Choroid plexus epithelial cell (primary cell): ENCODE measurements at regions not wholly inside any gene's neighbourhood (a gene's known extent, or its start where the extent isn't known, plus 50 kb on each side); places are given as distances from the start of the nearest gene placed in this dataset.
A peak's percentile ranks its signal among the peaks of the same experiment; 100 is the strongest.
"Not testable (repeated sequence)": the region's sequence is repeated elsewhere in the genome, so short reads cannot be mapped to it uniquely, and the experiment has no call there.

ENCODE experiments used
- DNase-seq: peaks from one replicate; pipeline ENCODE4 v3.0.0-alpha.2; 2010; ENCODE audit warnings: low read depth
- H3K4me3 ChIP-seq: 2 replicates; pipeline ENCODE4 v1.5.1; 2011; ENCODE audit warnings: low read depth, mild to moderate bottlenecking, control low read depth, low read length, moderate library complexity

DNA sequence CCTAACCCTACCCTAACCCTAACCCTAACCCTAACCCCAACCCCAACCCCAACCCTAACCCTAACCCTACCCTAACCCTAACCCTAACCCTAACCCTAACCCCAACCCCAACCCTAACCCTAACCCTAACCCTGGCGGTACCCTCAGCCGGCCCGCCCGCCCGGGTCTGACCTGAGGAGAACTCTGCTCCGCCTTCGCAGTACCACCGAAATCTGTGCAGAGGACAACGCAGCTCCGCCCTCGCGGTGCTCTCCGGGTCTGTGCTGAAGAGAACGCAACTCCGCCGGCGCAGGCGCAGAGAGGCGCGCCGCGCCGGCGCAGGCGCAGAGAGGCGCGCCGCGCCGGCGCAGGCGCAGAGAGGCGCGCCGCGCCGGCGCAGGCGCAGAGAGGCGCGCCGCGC lies 56.1 kb upstream of the IQSEC3 start:
- H3K4me3 ChIP-seq, DNase-seq: not testable (repeated sequence)

DNA sequence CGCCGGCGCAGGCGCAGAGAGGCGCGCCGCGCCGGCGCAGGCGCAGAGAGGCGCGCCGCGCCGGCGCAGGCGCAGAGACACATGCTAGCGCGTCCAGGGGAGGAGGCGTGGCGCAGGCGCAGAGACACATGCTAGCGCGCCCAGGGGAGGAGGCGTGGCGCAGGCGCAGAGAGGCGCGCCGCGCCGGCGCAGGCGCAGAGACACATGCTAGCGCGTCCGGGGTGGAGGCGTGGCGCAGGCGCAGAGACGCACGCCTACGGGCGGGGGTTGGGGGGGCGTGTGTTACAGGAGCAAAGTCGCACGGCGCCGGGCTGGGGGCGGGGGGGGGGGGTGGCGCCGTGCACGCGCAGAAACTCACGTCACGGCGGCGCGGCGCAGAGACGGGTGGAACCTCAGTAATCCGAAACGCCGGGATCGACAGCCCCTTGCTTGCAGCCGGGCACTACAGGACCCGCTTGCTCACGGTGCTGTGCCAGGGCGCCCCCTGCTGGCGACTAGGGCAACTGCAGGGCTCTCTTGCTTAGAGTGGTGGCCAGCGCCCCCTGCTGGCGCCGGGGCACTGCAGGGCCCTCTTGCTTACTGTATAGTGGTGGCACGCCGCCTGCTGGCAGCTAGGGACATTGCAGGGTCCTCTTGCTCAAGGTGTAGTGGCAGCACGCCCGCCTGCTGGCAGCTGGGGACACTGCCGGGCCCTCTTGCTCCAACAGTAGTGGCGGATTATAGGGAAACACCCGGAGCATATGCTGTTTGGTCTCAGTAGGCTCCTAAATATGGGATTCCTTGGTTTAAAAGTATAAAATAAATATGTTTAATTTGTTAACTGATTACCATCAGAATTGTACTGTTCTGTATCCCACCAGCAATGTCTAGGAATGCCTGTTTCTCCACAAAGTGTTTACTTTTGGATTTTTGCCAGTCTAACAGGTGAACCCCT lies 55.4 kb upstream of the IQSEC3 start:
- DNase-seq, H3K4me3 ChIP-seq: not testable (repeated sequence)

DNA sequence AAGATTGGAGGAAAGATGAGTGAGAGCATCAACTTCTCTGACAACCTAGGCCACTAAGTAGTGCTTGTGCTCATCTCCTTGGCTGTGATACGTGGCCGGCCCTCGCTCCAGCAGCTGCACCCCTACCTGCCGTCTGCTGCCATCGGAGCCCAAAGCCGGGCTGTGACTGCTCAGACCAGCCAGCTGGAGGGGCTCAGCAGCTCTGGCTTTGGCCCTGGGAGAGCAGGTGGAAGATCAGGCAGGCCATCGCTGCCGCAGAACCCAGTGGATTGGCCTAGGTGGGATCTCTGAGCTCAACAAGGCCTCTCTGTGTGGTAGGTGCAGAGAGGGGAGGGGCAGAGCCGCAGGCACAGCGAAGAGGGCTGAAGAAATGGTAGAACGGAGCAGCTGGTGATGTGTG lies 54.3 kb upstream of the IQSEC3 start:
- not testable (repeated sequence) for H3K4me3 ChIP-seq, DNase-seq

DNA sequence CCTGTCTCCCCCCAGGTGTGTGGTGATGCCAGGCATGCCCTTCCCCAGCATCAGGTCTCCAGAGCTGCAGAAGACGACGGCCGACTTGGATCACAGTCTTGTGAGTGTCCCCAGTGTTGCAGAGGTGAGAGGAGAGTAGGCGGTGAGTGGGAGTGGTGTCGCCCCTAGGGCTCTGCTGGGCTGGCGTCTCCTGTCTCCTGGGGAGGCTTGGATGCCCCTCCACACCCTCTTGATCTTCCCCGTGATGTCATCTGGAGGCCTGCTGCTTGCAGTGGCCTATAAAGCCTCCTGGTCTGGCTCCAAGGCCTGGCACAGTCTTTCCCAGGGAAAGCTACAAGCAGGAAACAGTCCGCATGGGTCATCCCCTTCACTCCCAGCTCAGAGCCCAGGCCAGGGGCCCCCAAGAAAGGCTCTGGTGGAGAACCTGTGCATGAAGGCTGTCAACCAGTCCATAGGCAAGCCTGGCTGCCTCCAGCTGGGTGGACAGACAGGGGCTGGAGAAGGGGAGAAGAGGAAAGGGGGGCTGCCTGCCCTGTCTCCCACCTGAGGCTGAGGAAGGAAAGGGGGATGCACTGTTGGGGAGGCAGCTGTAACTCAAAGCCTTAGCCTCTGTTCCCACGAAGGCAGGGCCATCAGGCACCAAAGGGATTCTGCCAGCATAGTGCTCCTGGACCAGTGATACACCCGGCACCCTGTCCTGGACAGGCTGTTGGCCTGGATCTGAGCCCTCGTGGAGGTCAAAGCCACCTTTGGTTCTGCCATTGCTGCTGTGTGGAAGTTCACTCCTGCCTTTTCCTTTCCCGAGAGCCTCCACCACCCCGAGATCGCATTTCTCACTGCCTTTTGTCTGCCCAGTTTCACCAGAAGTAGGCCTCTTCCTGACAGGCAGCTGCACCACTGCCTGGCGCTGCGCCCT lies 53.6 kb upstream of the IQSEC3 start:
- not testable (repeated sequence) for H3K4me3 ChIP-seq, DNase-seq

DNA sequence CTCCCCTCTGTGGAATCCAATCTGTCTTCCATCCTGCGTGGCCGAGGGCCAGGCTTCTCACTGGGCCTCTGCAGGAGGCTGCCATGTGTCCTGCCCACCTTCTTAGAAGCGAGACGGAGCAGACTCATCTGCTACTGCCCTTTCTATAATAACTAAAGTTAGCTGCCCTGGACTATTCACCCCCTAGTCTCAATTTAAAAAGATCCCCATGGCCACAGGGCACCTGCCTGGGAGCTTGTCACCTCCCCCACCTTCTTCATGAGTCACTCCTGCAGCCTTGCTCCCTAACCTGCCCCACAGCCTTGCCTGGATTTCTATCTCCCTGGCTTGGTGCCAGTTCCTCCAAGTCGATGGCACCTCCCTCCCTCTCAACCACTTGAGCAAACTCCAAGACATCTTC lies 52.7 kb upstream of the IQSEC3 start:
- DNase-seq, result peak; percentile 17
- H3K4me3 ChIP-seq, result not testable (repeated sequence)

DNA sequence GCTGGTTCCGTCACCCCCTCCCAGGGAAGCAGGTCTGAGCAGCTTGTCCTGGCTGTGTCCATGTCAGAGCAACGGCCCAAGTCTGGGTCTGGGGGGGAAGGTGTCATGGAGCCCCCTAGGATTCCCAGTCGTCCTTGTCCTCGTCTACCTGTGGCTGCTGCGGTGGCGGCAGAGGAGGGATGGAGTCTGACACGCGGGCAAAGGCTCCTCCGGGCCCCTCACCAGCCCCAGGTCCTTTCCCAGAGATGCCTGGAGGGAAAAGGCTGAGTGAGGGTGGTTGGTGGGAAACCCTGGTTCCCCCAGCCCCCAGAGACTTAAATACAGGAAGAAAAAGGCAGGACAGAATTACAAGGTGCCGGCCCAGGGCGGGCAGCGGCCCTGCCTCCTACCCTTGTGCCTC lies 51.9 kb upstream of the IQSEC3 start:
- not testable (repeated sequence) for DNase-seq, H3K4me3 ChIP-seq

DNA sequence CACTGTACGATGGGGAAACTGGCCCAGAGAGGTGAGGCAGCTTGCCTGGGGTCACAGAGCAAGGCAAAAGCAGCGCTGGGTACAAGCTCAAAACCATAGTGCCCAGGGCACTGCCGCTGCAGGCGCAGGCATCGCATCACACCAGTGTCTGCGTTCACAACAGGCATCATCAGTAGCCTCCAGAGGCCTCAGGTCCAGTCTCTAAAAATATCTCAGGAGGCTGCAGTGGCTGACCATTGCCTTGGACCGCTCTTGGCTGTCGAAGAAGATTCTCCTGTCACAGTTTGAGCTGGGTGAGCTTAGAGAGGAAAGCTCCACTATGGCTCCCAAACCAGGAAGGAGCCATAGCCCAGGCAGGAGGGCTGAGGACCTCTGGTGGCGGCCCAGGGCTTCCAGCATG lies 51.2 kb upstream of the IQSEC3 start:
- not testable (repeated sequence) for DNase-seq, H3K4me3 ChIP-seq

DNA sequence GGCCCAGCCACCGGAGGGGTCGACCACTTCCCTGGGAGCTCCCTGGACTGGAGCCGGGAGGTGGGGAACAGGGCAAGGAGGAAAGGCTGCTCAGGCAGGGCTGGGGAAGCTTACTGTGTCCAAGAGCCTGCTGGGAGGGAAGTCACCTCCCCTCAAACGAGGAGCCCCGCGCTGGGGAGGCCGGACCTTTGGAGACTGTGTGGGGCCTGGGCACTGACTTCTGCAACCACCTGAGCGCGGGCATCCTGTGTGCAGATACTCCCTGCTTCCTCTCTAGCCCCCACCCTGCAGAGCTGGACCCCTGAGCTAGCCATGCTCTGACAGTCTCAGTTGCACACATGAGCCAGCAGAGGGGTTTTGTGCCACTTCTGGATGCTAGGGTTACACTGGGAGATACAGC lies 50.5 kb upstream of the IQSEC3 start:
- not testable (repeated sequence) for H3K4me3 ChIP-seq, DNase-seq

DNA sequence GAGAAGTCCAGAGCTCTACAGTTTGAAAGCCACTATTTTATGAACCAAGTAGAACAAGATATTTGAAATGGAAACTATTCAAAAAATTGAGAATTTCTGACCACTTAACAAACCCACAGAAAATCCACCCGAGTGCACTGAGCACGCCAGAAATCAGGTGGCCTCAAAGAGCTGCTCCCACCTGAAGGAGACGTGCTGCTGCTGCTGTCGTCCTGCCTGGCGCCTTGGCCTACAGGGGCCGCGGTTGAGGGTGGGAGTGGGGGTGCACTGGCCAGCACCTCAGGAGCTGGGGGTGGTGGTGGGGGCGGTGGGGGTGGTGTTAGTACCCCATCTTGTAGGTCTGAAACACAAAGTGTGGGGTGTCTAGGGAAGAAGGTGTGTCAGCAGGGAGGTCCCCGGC lies 50.0 kb upstream of the IQSEC3 start:
- DNase-seq, H3K4me3 ChIP-seq: not testable (repeated sequence)
